ENCODE measurements at regions not wholly inside any gene's neighbourhood (a gene's known extent, or its start where the extent isn't known, plus 50 kb on each side); places are given as distances from the start of the nearest gene placed in this dataset.

GRCh38 chr20:10807013-10807412, 133.2 kb upstream of the JAG1 start:
- no peak for DNase-seq

- no peak for DNase-seq
Observed at GRCh38 chr20:10812759-10813327, 139.0 kb upstream of the JAG1 start.

- DNase-seq, result no peak
Observed at GRCh38 chr20:10823585-10823984, 149.8 kb upstream of the JAG1 start.

- no peak for DNase-seq
Observed at GRCh38 chr20:10824750-10825500, 151.1 kb upstream of the JAG1 start.

GRCh38 chr20:10826111-10826510, 152.3 kb upstream of the JAG1 start:
- no peak for DNase-seq

GRCh38 chr20:10828180-10828579, 154.4 kb upstream of the JAG1 start:
- DNase-seq, result no peak

- DNase-seq, result no peak
Observed at GRCh38 chr20:10832141-10832540, 158.3 kb upstream of the JAG1 start.

- DNase-seq, result no peak
Observed at GRCh38 chr20:10837901-10838300, 164.1 kb upstream of the JAG1 start.

- DNase-seq, result peak in 1 of 2 experiments; percentile 59
Observed at GRCh38 chr20:10842116-10842515, 168.3 kb upstream of the JAG1 start.

GRCh38 chr20:10843146-10843711, 169.4 kb upstream of the JAG1 start:
- DNase-seq, result no peak

GRCh38 chr20:10846766-10847165, 173.0 kb upstream of the JAG1 start:
- DNase-seq, result no peak

GRCh38 chr20:10848810-10849370, 175.1 kb upstream of the JAG1 start:
- no peak for DNase-seq

GRCh38 chr20:10853176-10853575, 179.4 kb upstream of the JAG1 start:
- no peak for DNase-seq

GRCh38 chr20:10853731-10854130, 179.9 kb upstream of the JAG1 start:
- DNase-seq, result no peak

- DNase-seq, result no peak
Observed at GRCh38 chr20:10854976-10855375, 181.2 kb upstream of the JAG1 start.

- DNase-seq, result no peak
Observed at GRCh38 chr20:10855778-10856177, 182.0 kb upstream of the JAG1 start.

- no peak for DNase-seq
Observed at GRCh38 chr20:10856237-10857015, 182.6 kb upstream of the JAG1 start.

GRCh38 chr20:10857352-10858070, 183.7 kb upstream of the JAG1 start:
- DNase-seq, result no peak

GRCh38 chr20:10861090-10861489, 187.3 kb upstream of the JAG1 start:
- no peak for DNase-seq

GRCh38 chr20:10861619-10862018, 187.8 kb upstream of the JAG1 start:
- peak; percentile 16 to 52 for DNase-seq

- no peak for DNase-seq
Observed at GRCh38 chr20:10863337-10864060, 189.7 kb upstream of the JAG1 start.
